ENCODE measurements at regions not wholly inside any gene's neighbourhood (a gene's known extent, or its start where the extent isn't known, plus 50 kb on each side); places are given as distances from the start of the nearest gene placed in this dataset.

DNA sequence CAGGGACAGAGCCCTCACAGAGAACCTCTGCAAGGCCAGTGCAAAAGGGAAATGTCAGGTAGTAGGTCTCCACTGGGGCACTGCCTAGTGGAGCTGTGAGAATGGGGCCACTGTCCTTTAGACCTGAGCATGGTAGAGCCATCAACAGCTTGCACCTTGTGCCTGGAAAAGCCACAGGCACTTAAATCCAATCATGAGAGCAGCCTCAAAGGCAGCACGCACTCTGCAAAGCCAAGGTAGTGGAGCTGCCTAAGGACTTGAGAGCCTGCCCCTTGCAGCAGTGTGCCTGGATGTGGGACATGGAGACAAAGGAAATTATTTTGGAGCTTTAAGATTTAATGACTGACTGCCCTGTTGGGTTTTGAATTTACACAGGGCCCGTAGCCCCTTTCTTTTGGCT, 918.5 kb upstream of the POT1 start:
- TF ChIP-seq, protein P1, sequence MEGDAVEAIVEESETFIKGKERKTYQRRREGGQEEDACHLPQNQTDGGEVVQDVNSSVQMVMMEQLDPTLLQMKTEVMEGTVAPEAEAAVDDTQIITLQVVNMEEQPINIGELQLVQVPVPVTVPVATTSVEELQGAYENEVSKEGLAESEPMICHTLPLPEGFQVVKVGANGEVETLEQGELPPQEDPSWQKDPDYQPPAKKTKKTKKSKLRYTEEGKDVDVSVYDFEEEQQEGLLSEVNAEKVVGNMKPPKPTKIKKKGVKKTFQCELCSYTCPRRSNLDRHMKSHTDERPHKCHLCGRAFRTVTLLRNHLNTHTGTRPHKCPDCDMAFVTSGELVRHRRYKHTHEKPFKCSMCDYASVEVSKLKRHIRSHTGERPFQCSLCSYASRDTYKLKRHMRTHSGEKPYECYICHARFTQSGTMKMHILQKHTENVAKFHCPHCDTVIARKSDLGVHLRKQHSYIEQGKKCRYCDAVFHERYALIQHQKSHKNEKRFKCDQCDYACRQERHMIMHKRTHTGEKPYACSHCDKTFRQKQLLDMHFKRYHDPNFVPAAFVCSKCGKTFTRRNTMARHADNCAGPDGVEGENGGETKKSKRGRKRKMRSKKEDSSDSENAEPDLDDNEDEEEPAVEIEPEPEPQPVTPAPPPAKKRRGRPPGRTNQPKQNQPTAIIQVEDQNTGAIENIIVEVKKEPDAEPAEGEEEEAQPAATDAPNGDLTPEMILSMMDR (optimal IDR thresholded peaks at IDR 0.05 in 1 of 3, IDR thresholded peaks at IDR 0.05 in 1 of 3, conservative IDR thresholded peaks at IDR 0.05 in 1 of 3; ENCODE audit: extremely low read depth in 1 of 3, insufficient read depth in 2 of 3, low read length in 3 of 3), result no peak
- no peak for TF ChIP-seq EZH2 (IDR thresholded peaks at IDR 0.05; ENCODE audit: low read length)

All from keratinocyte (primary cell).